Upper lobe of left lung (tissue), 4 donors: ENCODE measurements at regions not wholly inside any gene's neighbourhood (a gene's known extent, or its start where the extent isn't known, plus 50 kb on each side); places are given as distances from the start of the nearest gene placed in this dataset.

Experiments
- CTCF ChIP-seq, 6 experiments: fragments of 450-650 bp in 4 of 6; fragments of 200-600 bp in 2 of 6; sonication (generic) in 2 of 6; IDR thresholded peaks; one replicate each; pipeline ENCODE4 v1.5.1; 2016 to 2019; ENCODE audit warnings: antibody characterized with exemption in 6 of 6
- POLR2A ChIP-seq, 4 donors: fragments of 450-650 bp; IDR thresholded peaks; one replicate each; pipeline ENCODE4 v1.5.1; 2016 to 2017; ENCODE audit warnings: antibody characterized with exemption in 4 of 4, mild to moderate bottlenecking in 2 of 4
- POLR2AphosphoS5 ChIP-seq, 2 donors: sonication (generic); formaldehyde crosslinking; IDR thresholded peaks; one replicate each; pipeline ENCODE4 v1.5.1; 2017; ENCODE audit warnings: antibody characterized with exemption in 2 of 2

GRCh38 chr20:7010527-7010926 is 243.0 kb downstream of the BMP2 start:
- TF ChIP-seq POLR2A (IDR thresholded peaks at IDR 0.05) (no peak), CTCF (IDR thresholded peaks at IDR 0.05) (no peak), POLR2AphosphoS5 (IDR thresholded peaks at IDR 0.05) (no peak)
